ENCODE measurements at regions not wholly inside any gene's neighbourhood (a gene's known extent, or its start where the extent isn't known, plus 50 kb on each side); places are given as distances from the start of the nearest gene placed in this dataset.

DNA sequence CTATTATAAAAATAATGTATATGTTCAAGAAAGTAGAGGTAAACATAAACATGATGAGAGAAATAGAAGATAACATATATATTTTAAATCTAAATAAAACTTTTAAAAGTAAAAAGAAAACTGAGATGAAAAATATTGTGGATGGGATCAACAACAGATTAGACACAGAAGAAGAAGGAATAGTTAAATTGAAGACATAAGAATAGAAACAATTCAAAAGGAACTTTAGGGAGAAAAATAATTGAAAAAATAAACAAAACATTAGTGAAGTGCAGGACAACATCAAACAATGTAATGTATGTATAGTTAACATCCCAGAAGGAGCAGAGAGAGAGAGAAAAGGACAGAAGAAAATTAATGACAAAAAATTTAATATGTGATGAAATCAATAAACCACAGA, 228.1 kb upstream of the TNRC6C start:
- TF ChIP-seq, protein P1, sequence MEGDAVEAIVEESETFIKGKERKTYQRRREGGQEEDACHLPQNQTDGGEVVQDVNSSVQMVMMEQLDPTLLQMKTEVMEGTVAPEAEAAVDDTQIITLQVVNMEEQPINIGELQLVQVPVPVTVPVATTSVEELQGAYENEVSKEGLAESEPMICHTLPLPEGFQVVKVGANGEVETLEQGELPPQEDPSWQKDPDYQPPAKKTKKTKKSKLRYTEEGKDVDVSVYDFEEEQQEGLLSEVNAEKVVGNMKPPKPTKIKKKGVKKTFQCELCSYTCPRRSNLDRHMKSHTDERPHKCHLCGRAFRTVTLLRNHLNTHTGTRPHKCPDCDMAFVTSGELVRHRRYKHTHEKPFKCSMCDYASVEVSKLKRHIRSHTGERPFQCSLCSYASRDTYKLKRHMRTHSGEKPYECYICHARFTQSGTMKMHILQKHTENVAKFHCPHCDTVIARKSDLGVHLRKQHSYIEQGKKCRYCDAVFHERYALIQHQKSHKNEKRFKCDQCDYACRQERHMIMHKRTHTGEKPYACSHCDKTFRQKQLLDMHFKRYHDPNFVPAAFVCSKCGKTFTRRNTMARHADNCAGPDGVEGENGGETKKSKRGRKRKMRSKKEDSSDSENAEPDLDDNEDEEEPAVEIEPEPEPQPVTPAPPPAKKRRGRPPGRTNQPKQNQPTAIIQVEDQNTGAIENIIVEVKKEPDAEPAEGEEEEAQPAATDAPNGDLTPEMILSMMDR (IDR thresholded peaks at IDR 0.05) = no peak
- TF ChIP-seq POLR2A (IDR thresholded peaks at IDR 0.05) = no peak
- no peak for TF ChIP-seq POLR2AphosphoS5 (IDR thresholded peaks at IDR 0.05)
- TF ChIP-seq EP300 (IDR thresholded peaks at IDR 0.05; ENCODE audit: low read depth) = no peak

All from transverse colon (tissue), 4 donors.